Mesothelial cell of epicardium (in vitro differentiated cells): ENCODE measurements at regions not wholly inside any gene's neighbourhood (a gene's known extent, or its start where the extent isn't known, plus 50 kb on each side); places are given as distances from the start of the nearest gene placed in this dataset.

Experiments
- DNase-seq, 2 experiments: peaks; one replicate each; pipeline ENCODE4 v3.0.0; 2021; ENCODE audit warnings: low spot score in 2 of 2; ENCODE audit not compliant: unreplicated experiment in 2 of 2
- H3K27ac Mint-ChIP-seq: 2 replicates; pipeline ENCODE4 v1.8.0; 2021; ENCODE audit warnings: mixed read lengths
- H3K27me3 Mint-ChIP-seq: 2 replicates; pipeline ENCODE4 v1.8.0; 2021; ENCODE audit warnings: low read depth, mixed read lengths
- H3K36me3 Mint-ChIP-seq: 2 replicates; pipeline ENCODE4 v1.8.0; 2021; ENCODE audit warnings: mixed read lengths
- H3K4me1 Mint-ChIP-seq: 2 replicates; pipeline ENCODE4 v1.8.0; 2021; ENCODE audit warnings: mixed read lengths
- H3K4me3 Mint-ChIP-seq: 2 replicates; pipeline ENCODE4 v1.8.0; 2021; ENCODE audit warnings: mild to moderate bottlenecking, moderate library complexity, mixed read lengths
- H3K9me3 Mint-ChIP-seq: 2 replicates; pipeline ENCODE4 v1.8.0; 2021; ENCODE audit warnings: mixed read lengths
- TF ChIP-seq, protein P1 (sequence below): fragments of 200-600 bp; sonication (generic); IDR thresholded peaks from one replicate; pipeline ENCODE4 v1.5.0; 2021; ENCODE audit warnings: antibody characterized with exemption; ENCODE audit not compliant: unreplicated experiment

DNA sequence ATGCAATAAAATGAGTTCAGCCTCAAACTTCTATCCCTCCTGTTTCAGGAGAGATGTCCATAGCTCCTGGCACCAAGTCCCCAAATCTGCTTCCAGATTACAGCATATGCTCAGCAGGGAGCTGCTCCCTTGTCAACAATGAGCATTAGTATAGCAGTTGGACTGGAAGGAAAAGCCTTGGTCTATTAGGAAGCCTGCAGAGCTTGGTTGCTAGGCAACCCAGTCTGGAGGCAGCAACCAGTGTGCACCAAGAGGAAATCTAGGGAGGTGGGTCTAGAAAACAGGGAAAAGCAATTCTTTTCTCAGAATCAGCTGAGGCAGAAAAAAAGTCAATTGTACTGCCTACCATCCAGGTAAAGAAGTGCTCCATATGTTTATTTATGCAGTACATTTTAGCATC is 229.5 kb upstream of the NMUR2 start:
- Mint-ChIP-seq H3K27me3 (no peaks in the 10 kb centered on the region), H3K4me3 (no peak overlapping the region), H3K27ac (no peak overlapping the region), H3K36me3 (no peaks in the 10 kb centered on the region), H3K9me3 (no peaks in the 10 kb centered on the region), H3K4me1 (no peaks in the 10 kb centered on the region)
- TF ChIP-seq, protein P1, sequence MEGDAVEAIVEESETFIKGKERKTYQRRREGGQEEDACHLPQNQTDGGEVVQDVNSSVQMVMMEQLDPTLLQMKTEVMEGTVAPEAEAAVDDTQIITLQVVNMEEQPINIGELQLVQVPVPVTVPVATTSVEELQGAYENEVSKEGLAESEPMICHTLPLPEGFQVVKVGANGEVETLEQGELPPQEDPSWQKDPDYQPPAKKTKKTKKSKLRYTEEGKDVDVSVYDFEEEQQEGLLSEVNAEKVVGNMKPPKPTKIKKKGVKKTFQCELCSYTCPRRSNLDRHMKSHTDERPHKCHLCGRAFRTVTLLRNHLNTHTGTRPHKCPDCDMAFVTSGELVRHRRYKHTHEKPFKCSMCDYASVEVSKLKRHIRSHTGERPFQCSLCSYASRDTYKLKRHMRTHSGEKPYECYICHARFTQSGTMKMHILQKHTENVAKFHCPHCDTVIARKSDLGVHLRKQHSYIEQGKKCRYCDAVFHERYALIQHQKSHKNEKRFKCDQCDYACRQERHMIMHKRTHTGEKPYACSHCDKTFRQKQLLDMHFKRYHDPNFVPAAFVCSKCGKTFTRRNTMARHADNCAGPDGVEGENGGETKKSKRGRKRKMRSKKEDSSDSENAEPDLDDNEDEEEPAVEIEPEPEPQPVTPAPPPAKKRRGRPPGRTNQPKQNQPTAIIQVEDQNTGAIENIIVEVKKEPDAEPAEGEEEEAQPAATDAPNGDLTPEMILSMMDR: no peak
- DNase-seq: no peak

DNA sequence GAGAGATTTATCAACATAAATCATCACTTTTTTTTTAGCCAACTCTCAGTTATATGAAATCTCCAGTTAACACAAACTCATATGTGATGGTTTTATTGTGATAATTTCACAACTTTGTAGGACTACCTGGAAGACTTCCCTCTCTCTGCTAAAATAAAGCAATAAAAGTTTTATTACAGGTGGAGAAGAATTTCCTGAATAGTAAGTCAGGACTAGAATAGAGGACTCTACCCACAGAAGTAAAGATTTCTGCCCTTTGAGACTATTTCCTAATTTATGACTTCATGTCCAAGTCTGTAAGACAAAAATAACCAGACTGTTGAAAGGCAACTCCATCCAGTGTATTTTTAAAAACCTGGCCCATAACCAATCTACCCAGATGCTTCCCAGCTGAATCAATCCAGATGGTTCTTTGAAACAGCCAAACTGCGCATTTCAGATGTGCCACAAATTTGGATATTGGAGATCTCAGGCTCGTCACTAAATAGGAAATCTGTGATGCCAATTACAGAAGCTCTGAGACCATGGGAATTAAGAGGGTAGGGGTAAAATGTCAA is 234.0 kb upstream of the NMUR2 start:
- no peak for DNase-seq
- Mint-ChIP-seq H3K9me3 (no peaks in the 10 kb centered on the region), H3K4me1 (no peaks in the 10 kb centered on the region), H3K36me3 (no peaks in the 10 kb centered on the region), H3K4me3 (no peak overlapping the region), H3K27ac (no peak overlapping the region), H3K27me3 (no peaks in the 10 kb centered on the region)
- TF ChIP-seq, protein P1: no peak

DNA sequence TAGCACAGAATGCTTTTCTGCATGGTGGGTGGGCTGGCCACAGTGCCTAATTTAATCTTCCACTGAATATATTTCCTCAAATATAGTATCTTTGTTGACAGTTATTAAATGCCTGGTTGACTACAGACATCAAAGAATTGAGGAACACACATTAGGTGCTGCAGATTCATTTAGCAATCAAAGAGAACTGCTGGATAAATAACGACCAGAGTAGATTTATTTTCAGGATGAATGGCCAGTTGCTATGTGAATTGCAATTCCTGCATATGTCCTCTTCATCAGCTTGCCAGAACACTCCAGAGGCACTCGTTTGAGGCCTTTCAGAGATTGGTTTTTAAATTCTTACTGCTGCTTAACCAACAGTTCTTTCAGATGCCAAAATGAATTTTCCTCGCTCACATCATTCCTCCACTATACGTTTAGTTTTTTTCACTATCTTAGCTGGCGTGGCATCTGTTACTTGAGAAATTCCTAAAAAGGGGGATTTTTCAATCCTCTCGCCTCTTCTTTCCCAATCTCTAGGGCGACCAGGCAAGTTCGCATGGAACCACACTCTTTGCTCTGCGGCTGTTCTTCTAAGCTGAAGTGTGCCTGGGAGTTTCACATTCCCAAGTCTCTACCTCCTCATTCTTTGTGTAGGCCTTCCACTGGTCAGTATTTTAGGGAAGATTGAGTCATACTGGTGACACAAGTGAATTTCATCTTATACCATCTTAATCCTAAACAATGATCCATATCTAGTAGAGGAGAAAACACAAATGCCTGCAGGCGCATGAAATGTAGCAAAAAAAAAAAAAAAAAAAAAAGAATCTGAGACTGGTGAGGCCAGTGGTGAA is 237.1 kb upstream of the NMUR2 start:
- Mint-ChIP-seq H3K36me3 (no peaks in the 10 kb centered on the region), H3K27me3 (no peaks in the 10 kb centered on the region), H3K4me1 (no peaks in the 10 kb centered on the region), H3K4me3 (no peak overlapping the region), H3K27ac (no peak overlapping the region), H3K9me3 (no peaks in the 10 kb centered on the region)
- no peak for DNase-seq
- TF ChIP-seq, protein P1: no peak

DNA sequence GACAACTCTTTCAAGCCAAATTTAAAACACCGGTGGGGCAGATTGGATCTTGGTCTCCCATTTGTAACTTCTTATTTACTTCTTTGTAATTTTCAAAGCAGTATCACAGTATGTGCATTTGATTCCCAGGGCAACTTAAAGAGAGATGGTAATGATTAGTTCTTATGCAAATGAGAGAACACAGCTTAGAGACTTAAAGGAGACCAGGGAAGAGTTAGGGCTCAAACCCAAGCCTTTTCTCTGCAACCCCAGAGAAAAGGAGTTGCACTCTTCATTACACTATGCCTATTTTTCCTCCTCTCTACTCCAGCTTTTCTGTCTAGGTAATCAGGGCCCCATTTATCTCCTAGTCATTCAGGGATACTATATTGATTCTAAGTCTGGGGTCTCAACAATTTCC is 237.8 kb upstream of the NMUR2 start:
- no peak overlapping the region for H3K27ac Mint-ChIP-seq
- no peak for DNase-seq
- TF ChIP-seq, protein P1: no peak
- no peaks in the 10 kb centered on the region for H3K36me3 Mint-ChIP-seq
- H3K4me1 Mint-ChIP-seq: no peaks in the 10 kb centered on the region
- no peaks in the 10 kb centered on the region for H3K27me3 Mint-ChIP-seq
- no peak overlapping the region for H3K4me3 Mint-ChIP-seq
- no peaks in the 10 kb centered on the region for H3K9me3 Mint-ChIP-seq

DNA sequence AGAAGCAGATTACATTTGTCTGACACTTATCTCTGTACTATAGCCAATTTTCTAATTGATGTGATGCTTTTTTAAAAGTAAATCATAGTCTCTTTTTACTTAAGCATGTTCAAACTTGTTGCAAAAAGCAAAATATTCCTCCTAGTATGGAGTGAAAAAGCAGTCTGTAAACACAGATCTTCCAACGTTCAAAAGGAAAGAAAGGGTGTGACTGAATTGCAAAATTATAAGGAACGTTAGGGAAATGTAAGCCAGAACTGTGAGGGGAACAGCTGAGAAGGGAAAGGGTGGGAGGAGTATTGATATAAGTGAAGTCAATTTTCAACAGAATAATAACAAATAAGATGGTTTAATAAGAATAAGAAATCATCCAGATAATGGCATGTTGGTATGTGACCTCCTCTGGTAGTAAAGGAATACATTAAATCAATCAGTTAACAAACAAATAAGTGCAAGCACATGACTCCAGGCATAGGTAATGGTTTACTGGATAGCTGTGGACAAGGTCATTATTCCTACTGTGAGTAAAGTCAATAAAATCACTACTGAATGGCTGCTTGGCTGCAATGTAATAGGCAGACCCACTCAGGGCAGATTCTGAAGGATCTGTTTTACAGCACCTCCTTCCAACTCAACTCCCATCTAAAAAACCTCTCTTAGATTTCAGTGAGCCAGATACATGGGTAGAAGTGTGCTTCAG is 239.1 kb upstream of the NMUR2 start:
- TF ChIP-seq, protein P1: no peak

More for the DNA sequence above, 239.1 kb upstream of the NMUR2 start:
- H3K27ac Mint-ChIP-seq: no peak overlapping the region
- H3K4me1 Mint-ChIP-seq: no peaks in the 10 kb centered on the region
- H3K4me3 Mint-ChIP-seq: no peak overlapping the region
- H3K9me3 Mint-ChIP-seq: no peaks in the 10 kb centered on the region
- DNase-seq: no peak
- no peaks in the 10 kb centered on the region for H3K36me3 Mint-ChIP-seq
- peaks cover 2% of the 10 kb centered on the region for H3K27me3 Mint-ChIP-seq
